ENCODE measurements at regions not wholly inside any gene's neighbourhood (a gene's known extent, or its start where the extent isn't known, plus 50 kb on each side); places are given as distances from the start of the nearest gene placed in this dataset.
"Not testable (repeated sequence)": the region's sequence is repeated elsewhere in the genome, so short reads cannot be mapped to it uniquely, and the experiment has no call there.

GRCh38 chr9:126173401-126173800, 153.2 kb upstream of the MVB12B start:
- no peak for DNase-seq (ENCODE audit: low spot score)

- DNase-seq (ENCODE audit: low spot score): no peak
Observed at GRCh38 chr9:126173929-126174328, 152.7 kb upstream of the MVB12B start.

GRCh38 chr9:126183266-126183665, 143.4 kb upstream of the MVB12B start:
- DNase-seq (ENCODE audit: low spot score): no peak

- DNase-seq (ENCODE audit: low spot score): not testable (repeated sequence)
Observed at GRCh38 chr9:126190994-126191393, 135.6 kb upstream of the MVB12B start.

- no peak for DNase-seq (ENCODE audit: low spot score)
Observed at GRCh38 chr9:126198854-126199253, 127.8 kb upstream of the MVB12B start.

GRCh38 chr9:126203313-126203712, 123.3 kb upstream of the MVB12B start:
- DNase-seq (ENCODE audit: low spot score): no peak

GRCh38 chr9:126204197-126204596, 122.4 kb upstream of the MVB12B start:
- no peak for DNase-seq (ENCODE audit: low spot score)

- no peak for DNase-seq (ENCODE audit: low spot score)
Observed at GRCh38 chr9:126204708-126205225, 121.9 kb upstream of the MVB12B start.

- DNase-seq (ENCODE audit: low spot score): no peak
Observed at GRCh38 chr9:126205265-126205664, 121.4 kb upstream of the MVB12B start.

- no peak for DNase-seq (ENCODE audit: low spot score)
Observed at GRCh38 chr9:126205845-126206498, 120.7 kb upstream of the MVB12B start.

- no peak for DNase-seq (ENCODE audit: low spot score)
Observed at GRCh38 chr9:126207256-126207655, 119.4 kb upstream of the MVB12B start.

GRCh38 chr9:126208216-126208758, 118.3 kb upstream of the MVB12B start:
- no peak for DNase-seq (ENCODE audit: low spot score)

GRCh38 chr9:126211441-126212074, 115.1 kb upstream of the MVB12B start:
- no peak for DNase-seq (ENCODE audit: low spot score)

- DNase-seq (ENCODE audit: low spot score): no peak
Observed at GRCh38 chr9:126215486-126215885, 111.1 kb upstream of the MVB12B start.

- DNase-seq (ENCODE audit: low spot score): no peak
Observed at GRCh38 chr9:126216826-126217225, 109.8 kb upstream of the MVB12B start.

GRCh38 chr9:126217250-126217653, 109.4 kb upstream of the MVB12B start:
- no peak for DNase-seq (ENCODE audit: low spot score)

GRCh38 chr9:126217797-126218196, 108.8 kb upstream of the MVB12B start:
- no peak for DNase-seq (ENCODE audit: low spot score)

GRCh38 chr9:126218359-126219125, 108.1 kb upstream of the MVB12B start:
- DNase-seq (ENCODE audit: low spot score): no peak

- no peak for DNase-seq (ENCODE audit: low spot score)
Observed at GRCh38 chr9:126219166-126219565, 107.5 kb upstream of the MVB12B start.

- DNase-seq (ENCODE audit: low spot score): no peak
Observed at GRCh38 chr9:126219648-126220063, 107.0 kb upstream of the MVB12B start.

GRCh38 chr9:126221480-126221879, 105.1 kb upstream of the MVB12B start:
- DNase-seq (ENCODE audit: low spot score): no peak

- no peak for DNase-seq (ENCODE audit: low spot score)
Observed at GRCh38 chr9:126222363-126222834, 104.2 kb upstream of the MVB12B start.
